GM12878 (cell line): ENCODE measurements at regions not wholly inside any gene's neighbourhood (a gene's known extent, or its start where the extent isn't known, plus 50 kb on each side); places are given as distances from the start of the nearest gene placed in this dataset.

Source experiments
- ATAC-seq: fragments of 200-7000 bp; cut with Tn5 transposase; 3 replicates; pipeline ENCODE4 v1.9.1; 2020; ENCODE audit warnings: mild to moderate bottlenecking, moderate library complexity
- BruUV-seq: library from RNA; stranded (reverse); fragments of 400-500 nt; replicated peaks from 2 replicates; lab custom pipeline; 2021; lab: Mats Ljungman, UMichigan
- CTCF ChIA-PET: fragments of 300-600 bp; sonication (Branson Sonifier 250); formaldehyde crosslinking; extraction: SDS; loops from one replicate; lab custom pipeline; 2021; ENCODE audit warnings: inconsistent platforms; lab: Yijun Ruan, JAX
- POLR2A ChIA-PET: fragments of 350-600 bp; formaldehyde crosslinking; extraction: SDS; loops from one replicate; lab custom pipeline; 2021; ENCODE audit warnings: inconsistent platforms; lab: Charles Lee
- RAD21 ChIA-PET: fragments of 300-600 bp; sonication (Branson Sonifier 250); formaldehyde crosslinking; loops from one replicate; lab custom pipeline; 2023; ENCODE audit warnings: antibody characterized with exemption; ENCODE audit not compliant: unreplicated experiment; lab: Charles Lee
- SMC1A ChIA-PET: fragments of 300-600 bp; sonication (Branson Sonifier 250); formaldehyde crosslinking; loops from one replicate; lab custom pipeline; 2023; ENCODE audit not compliant: unreplicated experiment, uncharacterized antibody; lab: Charles Lee
- DNase-seq: peaks from one replicate; pipeline ENCODE4 v3.0.0-alpha.2; 2011; ENCODE audit warnings: low read depth, low spot score
- FAIRE-seq: peaks from 3 replicates; lab custom pipeline; 2011; peaks lifted over from hg19 to GRCh38; lab: Jason Lieb, UNC
- H2AFZ ChIP-seq: 2 replicates; pipeline ENCODE4 v1.6.0; 2011; ENCODE audit warnings: low read depth, low read length, control low read depth; ENCODE audit not compliant: control insufficient read depth
- H3K27ac ChIP-seq: 2 replicates; pipeline ENCODE4 v1.5.1; 2011; ENCODE audit warnings: control low read depth; ENCODE audit not compliant: control insufficient read depth, insufficient read depth
- H3K27me3 ChIP-seq, 2 experiments: replicated peaks in 1 of 2; 2 replicates each; pipeline versions ENCODE4 v1.6.0 to v1.6.1; 2011; ENCODE audit warnings: low read length in 1 of 2; ENCODE audit not compliant: control insufficient read depth in 2 of 2, insufficient read depth in 2 of 2
- H3K36me3 ChIP-seq, 2 experiments: 2 replicates each; pipeline ENCODE4 v1.5.1; 2011; ENCODE audit warnings: low read length in 1 of 2; ENCODE audit not compliant: control insufficient read depth in 2 of 2, insufficient read depth in 2 of 2
- H3K4me1 ChIP-seq: 2 replicates; pipeline ENCODE4 v1.6.1; 2011; ENCODE audit warnings: mild to moderate bottlenecking, low read length, moderate library complexity, mixed read lengths; ENCODE audit not compliant: control insufficient read depth, insufficient read depth
- H3K4me2 ChIP-seq: 2 replicates; pipeline ENCODE4 v1.6.0; 2011; ENCODE audit warnings: control low read depth; ENCODE audit not compliant: control insufficient read depth, insufficient read depth
- H3K4me3 ChIP-seq: fragments of 200-600 bp; sonication (generic); 2 replicates; pipeline ENCODE4 v1.5.1; 2016
- H3K79me2 ChIP-seq: 2 replicates; pipeline ENCODE4 v1.6.0; 2011; ENCODE audit warnings: low read length; ENCODE audit not compliant: control insufficient read depth, insufficient read depth
- H3K9ac ChIP-seq: 2 replicates; pipeline ENCODE4 v1.8.0; 2011; ENCODE audit warnings: low read length, control low read depth, mixed read lengths; ENCODE audit not compliant: control insufficient read depth, insufficient read depth
- H3K9me3 ChIP-seq: replicated peaks from 3 replicates; pipeline ENCODE4 v1.5.1; 2011; ENCODE audit warnings: mild to moderate bottlenecking, low read length; ENCODE audit not compliant: control insufficient read depth, insufficient read depth
- H4K20me1 ChIP-seq: 2 replicates; pipeline ENCODE4 v1.6.0; 2011; ENCODE audit not compliant: control insufficient read depth, insufficient read depth
- CTCF ChIP-seq, 3 experiments: IDR thresholded peaks in 2 of 3; conservative IDR thresholded peaks in 1 of 3; 2 replicates each; pipeline ENCODE4 v1.5.1; 2011; ENCODE audit warnings: low read depth in 3 of 3, low read length in 3 of 3, mild to moderate bottlenecking in 3 of 3, control low read depth in 2 of 3, moderate library complexity in 2 of 3, inconsistent platforms in 1 of 3, mixed read lengths in 1 of 3; ENCODE audit not compliant: control insufficient read depth in 2 of 3, insufficient read depth in 1 of 3; ENCODE audit errors: extremely low read depth in 1 of 3
- NBN ChIP-seq: fragments of 450-650 bp; IDR thresholded peaks from 2 replicates; pipeline ENCODE4 v1.6.1; 2016
- NFYA ChIP-seq: IDR thresholded peaks from 2 replicates; pipeline ENCODE4 v1.6.1; 2011; ENCODE audit warnings: low read depth, mild to moderate bottlenecking, low read length, improper control_type of control experiment, borderline replicate concordance
- SPI1 ChIP-seq: IDR thresholded peaks from 2 replicates; pipeline ENCODE4 v1.6.1; 2011; ENCODE audit warnings: low read depth, mild to moderate bottlenecking, low read length, moderate library complexity, borderline replicate concordance; ENCODE audit not compliant: insufficient read depth
- WGBS: methylation state at CpG from one replicate; pipeline ENCODE4 v1.1.6; 2016; ENCODE audit warnings: low lambda C conversion rate; ENCODE audit not compliant: insufficient replicate concordance, insufficient coverage; ENCODE audit errors: missing lambda C conversion rate; 5-methylcytosine and 5-hydroxymethylcytosine counted together
- in situ Hi-C: fragments of 300-500 bp; cut with MboI; formaldehyde crosslinking; loops from 9 replicates; pipeline ENCODE4 v1.14.3; 2018; ENCODE audit warnings: mixed read lengths
- intact Hi-C: fragments of 100-400 bp; cut with micrococcal nuclease; formaldehyde crosslinking; loops from one replicate; pipeline ENCODE4 v1.14.2; 2022; ENCODE audit not compliant: unreplicated experiment
- TF ChIP-seq, protein P1 (sequence below): IDR thresholded peaks from 2 replicates; pipeline ENCODE4 v1.6.1; 2011; ENCODE audit warnings: low read depth, low read length, improper control_type of control experiment, borderline replicate concordance

- intact Hi-C loops: no loop called here
- Histone ChIP-seq H4K20me1 (no peaks in the 10 kb centered on the region), H3K79me2 (no peaks in the 10 kb centered on the region)
- FAIRE-seq: no peak
- ATAC-seq: no peak
- TF ChIP-seq, protein P1, sequence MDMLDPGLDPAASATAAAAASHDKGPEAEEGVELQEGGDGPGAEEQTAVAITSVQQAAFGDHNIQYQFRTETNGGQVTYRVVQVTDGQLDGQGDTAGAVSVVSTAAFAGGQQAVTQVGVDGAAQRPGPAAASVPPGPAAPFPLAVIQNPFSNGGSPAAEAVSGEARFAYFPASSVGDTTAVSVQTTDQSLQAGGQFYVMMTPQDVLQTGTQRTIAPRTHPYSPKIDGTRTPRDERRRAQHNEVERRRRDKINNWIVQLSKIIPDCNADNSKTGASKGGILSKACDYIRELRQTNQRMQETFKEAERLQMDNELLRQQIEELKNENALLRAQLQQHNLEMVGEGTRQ: no peak
- no peak for TF ChIP-seq NFYA
- TF ChIP-seq CTCF (IDR thresholded peaks at IDR 0.05 in 2 of 3, conservative IDR thresholded peaks at IDR 0.05 in 1 of 3; ENCODE audit: control insufficient read depth in 2 of 3, extremely low read depth in 1 of 3, insufficient read depth in 1 of 3, low read depth in 3 of 3, low read length in 3 of 3): no peak
- TF ChIP-seq NBN: no peak
- TF ChIP-seq SPI1: no peak
- TF ChIP-seq, all 136 proteins: peak for 0
- H3K27me3 ChIP-seq: no peaks in the 10 kb centered on the region
- H3K4me1 ChIP-seq: no peaks in the 10 kb centered on the region
- no peak overlapping the region for H3K9ac ChIP-seq
- H3K27ac ChIP-seq: no peak overlapping the region
- H3K4me3 ChIP-seq: no peak overlapping the region
- SMC1A ChIA-PET: interaction anchor here (1.6 kb wide), 1 partner anchor 20 kb away, joined by 3 read pairs; no protein-coding TSS in a partner anchor
- in situ Hi-C loops: no loop called here
- H3K4me2 ChIP-seq: no peak overlapping the region
- no peak for DNase-seq
- no peaks in the 10 kb centered on the region for H3K36me3 ChIP-seq
- POLR2A ChIA-PET: no interaction called here
- no peak overlapping the region for H2AFZ ChIP-seq
- CTCF ChIA-PET: interaction anchor here (2.2 kb wide), 1 partner anchor 10 kb away, joined by 10 read pairs; no protein-coding TSS in a partner anchor
- 21% methylated on average over 5 of the region's 5 CpGs for WGBS
- BruUV-seq: no TSS peak
- no peaks in the 10 kb centered on the region for H3K9me3 ChIP-seq
- RAD21 ChIA-PET: no interaction called here
Observed at GRCh38 chr17:45649796-45650195, 134.3 kb upstream of the CRHR1 start.
